Erythroblast (primary cell): ENCODE measurements at regions not wholly inside any gene's neighbourhood (a gene's known extent, or its start where the extent isn't known, plus 50 kb on each side); places are given as distances from the start of the nearest gene placed in this dataset.

ENCODE experiments used
- GATA1 ChIP-seq: IDR thresholded peaks from 2 replicates; pipeline ENCODE4 v1.6.1; 2011; ENCODE audit warnings: low read depth, mild to moderate bottlenecking, control low read depth, low read length, moderate library complexity
- POLR2A ChIP-seq: IDR thresholded peaks from 2 replicates; pipeline ENCODE4 v1.6.1; 2011; ENCODE audit warnings: mild to moderate bottlenecking, low read length

DNA sequence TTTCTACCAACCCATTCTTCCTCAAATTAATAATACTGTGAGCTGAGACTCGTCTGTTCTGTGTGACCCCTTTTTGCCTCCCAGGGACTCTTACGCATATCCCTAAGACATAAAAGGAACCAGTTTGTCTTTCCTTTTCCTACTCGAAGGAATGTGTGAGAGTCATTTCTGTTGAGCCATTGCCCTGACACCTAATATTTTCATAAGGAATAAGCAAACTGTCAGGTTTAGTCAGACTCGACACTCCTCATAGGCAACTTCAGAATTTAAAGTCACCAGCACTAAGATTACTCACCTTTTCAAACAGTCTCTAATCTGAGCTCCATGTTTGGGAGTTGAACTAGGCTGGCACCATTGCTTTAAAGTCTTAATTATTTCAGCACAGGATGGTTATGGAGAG is 305.5 kb downstream of the IKZF2 start:
- no peak for TF ChIP-seq POLR2A
- no peak for TF ChIP-seq GATA1
